GM18873 (cell line): ENCODE measurements at regions not wholly inside any gene's neighbourhood (a gene's known extent, or its start where the extent isn't known, plus 50 kb on each side); places are given as distances from the start of the nearest gene placed in this dataset.

Experiments
- ATAC-seq: cut with Tn5 transposase; IDR thresholded peaks from one replicate; pipeline ENCODE4 v1.9.1; 2021; ENCODE audit warnings: mild to moderate bottlenecking, moderate library complexity, moderate number of reproducible peaks; ENCODE audit not compliant: unreplicated experiment, low FRiP score

- no peak for ATAC-seq
These were observed 946.1 kb downstream of the SQOR start for GRCh38 chr15:46580924-46581323.

DNA sequence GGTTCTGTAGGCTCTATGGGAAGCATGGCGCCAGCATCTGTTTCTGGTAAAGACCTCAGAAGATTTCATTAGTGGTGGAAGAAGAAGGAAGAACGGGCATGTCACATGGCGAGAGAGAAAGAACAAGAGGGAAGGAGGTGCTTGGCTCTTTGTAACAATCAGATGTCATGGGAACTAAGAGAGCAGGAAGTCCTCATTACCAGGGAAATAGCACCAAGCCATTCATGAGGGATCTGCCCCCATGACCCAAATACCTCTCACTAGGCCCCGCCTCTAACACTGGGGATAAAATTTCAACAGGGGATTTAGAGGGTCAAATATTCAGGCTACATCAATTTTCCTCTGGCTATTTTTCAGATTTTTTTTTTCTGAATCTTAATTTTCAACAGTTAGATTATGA is 954.3 kb downstream of the SQOR start:
- ATAC-seq = no peak

GRCh38 chr15:46591462-46591861 is 956.6 kb downstream of the SQOR start:
- no peak for ATAC-seq

- no peak for ATAC-seq
These were observed 960.2 kb downstream of the SQOR start for GRCh38 chr15:46595016-46595415.

- no peak for ATAC-seq
These were observed 972.2 kb downstream of the SQOR start for GRCh38 chr15:46607077-46607476.

DNA sequence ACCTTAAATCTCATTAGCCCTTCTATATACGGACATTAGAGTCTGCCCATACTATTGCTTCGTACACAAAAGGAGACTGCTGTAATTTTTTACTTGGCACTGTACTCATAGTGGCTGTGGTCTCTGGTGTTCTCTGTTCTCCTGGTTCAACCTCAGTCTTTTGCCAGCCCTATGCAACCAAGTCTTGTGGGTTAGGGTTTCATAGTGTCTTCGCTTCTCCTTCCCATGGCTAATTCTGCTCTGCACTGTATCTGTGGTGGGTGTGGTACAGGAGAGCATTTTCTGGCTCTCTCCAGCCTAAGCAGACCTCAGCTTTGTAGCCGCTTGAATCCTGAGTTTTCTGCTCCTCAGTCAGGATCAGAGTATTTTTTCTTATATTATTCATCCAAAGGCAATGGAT is 981.2 kb downstream of the SQOR start:
- no peak for ATAC-seq

- no peak for ATAC-seq
These were observed 982.7 kb downstream of the SQOR start for GRCh38 chr15:46617507-46617906.

- ATAC-seq = no peak
These were observed 984.2 kb downstream of the SQOR start for GRCh38 chr15:46618984-46619383.

GRCh38 chr15:46620392-46621013 is 985.7 kb downstream of the SQOR start:
- no peak for ATAC-seq

GRCh38 chr15:46622851-46623250 is 988.0 kb downstream of the SQOR start:
- no peak for ATAC-seq

GRCh38 chr15:46636206-46636605 is 1001.4 kb downstream of the SQOR start:
- ATAC-seq = no peak

- no peak for ATAC-seq
These were observed 1010.0 kb downstream of the SQOR start for GRCh38 chr15:46644501-46645481.

- ATAC-seq = no peak
These were observed 1011.7 kb downstream of the SQOR start for GRCh38 chr15:46646490-46646889.

DNA sequence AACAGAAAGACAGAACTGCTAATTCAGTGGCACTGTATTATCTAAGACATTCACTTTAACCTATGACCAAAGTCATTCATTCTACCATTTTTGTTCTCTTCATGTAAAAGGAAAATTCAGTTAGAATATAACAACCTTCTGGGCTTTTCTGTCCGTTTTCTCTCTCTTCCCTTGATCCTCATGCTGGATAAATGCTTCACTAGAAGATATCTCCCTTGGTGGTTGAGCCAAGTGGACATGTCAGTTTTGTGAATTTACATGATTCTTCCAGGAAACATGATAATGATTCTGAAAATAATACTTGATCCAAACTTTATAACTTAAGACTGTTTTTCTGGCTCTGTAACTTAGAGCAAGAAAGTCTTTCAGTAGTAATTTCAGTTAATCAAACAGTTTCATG is 1012.2 kb downstream of the SQOR start:
- no peak for ATAC-seq

DNA sequence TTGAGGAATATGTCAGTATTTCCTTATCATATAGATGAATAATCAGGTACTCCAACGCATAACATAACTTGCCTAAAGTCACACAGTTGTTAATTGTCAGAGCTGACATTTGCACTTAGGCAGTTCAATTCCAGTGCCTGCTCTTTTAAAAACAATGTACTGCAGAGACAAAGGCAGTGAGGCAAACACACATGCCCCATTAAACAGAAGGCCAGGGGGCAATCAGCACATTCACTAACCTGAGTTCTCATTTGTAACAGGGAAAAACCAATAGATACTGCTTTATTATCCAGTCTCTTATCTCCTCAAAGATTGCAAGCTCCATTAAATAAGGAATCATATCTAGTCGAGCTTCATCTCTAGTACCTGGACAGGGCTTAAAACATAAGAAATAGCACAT is 1017.4 kb downstream of the SQOR start:
- no peak for ATAC-seq

DNA sequence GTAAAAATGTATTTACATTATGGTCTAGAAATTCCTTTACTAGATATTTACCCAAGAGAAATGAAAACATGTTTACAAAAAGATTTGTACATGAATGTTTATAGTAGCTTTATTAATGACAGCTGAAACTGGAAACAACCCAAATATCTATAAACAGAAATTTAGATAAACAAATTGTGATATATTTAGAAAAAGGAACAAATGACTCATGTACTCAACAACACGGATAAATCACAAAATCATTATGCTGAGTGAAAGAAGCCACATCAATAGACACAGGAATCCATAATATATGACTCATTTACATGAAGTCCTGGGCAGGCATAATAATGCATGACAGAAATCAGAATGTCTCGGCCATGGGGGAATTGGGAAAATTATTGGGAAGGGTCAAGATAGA is 1020.2 kb downstream of the SQOR start:
- no peak for ATAC-seq

- ATAC-seq = no peak
These were observed 1025.4 kb downstream of the SQOR start for GRCh38 chr15:46660096-46660842.

DNA sequence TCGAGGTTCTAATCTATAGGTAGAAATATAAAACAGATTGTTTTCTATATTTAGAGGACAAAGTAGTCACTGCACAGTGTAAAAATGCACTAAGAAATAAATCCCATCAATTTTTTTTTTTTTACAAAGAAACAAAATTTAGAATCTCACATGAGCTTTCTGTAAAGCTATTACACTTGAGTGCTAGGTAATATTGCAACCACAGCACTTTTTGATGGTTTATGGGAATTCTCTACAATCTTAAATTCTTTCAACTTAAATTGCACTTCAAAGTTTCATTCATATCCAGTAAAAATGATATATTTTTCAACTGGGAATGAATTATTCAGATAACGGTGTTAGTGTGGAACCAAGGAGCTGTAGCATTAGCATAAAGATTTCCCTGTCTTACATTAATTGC is 1035.4 kb downstream of the SQOR start:
- ATAC-seq = no peak

DNA sequence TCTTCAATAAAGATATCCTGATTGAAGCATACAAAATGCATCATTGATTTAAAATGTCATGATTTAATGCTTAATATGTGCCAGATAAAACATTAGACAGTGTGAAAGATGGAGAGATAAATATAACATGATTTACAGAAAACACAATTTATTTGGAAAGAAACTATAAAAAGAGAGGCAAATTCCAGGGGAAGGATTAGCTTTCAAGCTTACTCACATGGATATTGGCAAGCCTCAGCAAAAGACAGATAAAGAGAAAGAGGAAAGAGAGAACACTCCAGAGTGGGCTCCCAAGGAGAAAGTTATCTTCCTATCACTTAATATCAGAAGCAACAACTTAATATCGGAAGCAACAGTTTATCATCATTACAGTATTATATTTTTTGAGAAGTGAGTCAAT is 1036.5 kb downstream of the SQOR start:
- ATAC-seq = no peak

GRCh38 chr15:46672041-46672440 is 1037.2 kb downstream of the SQOR start:
- no peak for ATAC-seq
